AG10803 (cell line): ENCODE measurements at regions not wholly inside any gene's neighbourhood (a gene's known extent, or its start where the extent isn't known, plus 50 kb on each side); places are given as distances from the start of the nearest gene placed in this dataset.

ENCODE experiments used
- DNase-seq: peaks from one replicate; pipeline ENCODE4 v3.0.0; 2010; ENCODE audit warnings: low read depth
- H3K4me3 ChIP-seq: 2 replicates; pipeline ENCODE4 v1.5.1; 2011; ENCODE audit warnings: mild to moderate bottlenecking, low read length, control low read depth
- CTCF ChIP-seq: conservative IDR thresholded peaks from 2 replicates; pipeline ENCODE4 v1.5.1; 2011; ENCODE audit warnings: mild to moderate bottlenecking, low read length, control low read depth, inconsistent platforms

- TF ChIP-seq CTCF = no peak
- H3K4me3 ChIP-seq = no peak overlapping the region
- DNase-seq = no peak
These were observed 408.1 kb downstream of the INHBA start for GRCh38 chr7:41294556-41295454.

GRCh38 chr7:41292487-41292886 lies 410.4 kb downstream of the INHBA start:
- no peak overlapping the region for H3K4me3 ChIP-seq
- no peak for DNase-seq
- TF ChIP-seq CTCF = no peak

- no peak overlapping the region for H3K4me3 ChIP-seq
- TF ChIP-seq CTCF = no peak
- DNase-seq = peak; percentile 17
These were observed 415.1 kb downstream of the INHBA start for GRCh38 chr7:41287559-41288335.

- H3K4me3 ChIP-seq = no peak overlapping the region
- no peak for TF ChIP-seq CTCF
- DNase-seq = no peak
These were observed 422.4 kb downstream of the INHBA start for GRCh38 chr7:41280491-41280890.

- no peak overlapping the region for H3K4me3 ChIP-seq
- DNase-seq = no peak
- no peak for TF ChIP-seq CTCF
These were observed 425.3 kb downstream of the INHBA start for GRCh38 chr7:41277561-41277960.

GRCh38 chr7:41275255-41275654 lies 427.6 kb downstream of the INHBA start:
- no peak overlapping the region for H3K4me3 ChIP-seq
- no peak for TF ChIP-seq CTCF
- no peak for DNase-seq
